Body of pancreas (tissue), 4 donors: ENCODE measurements at regions not wholly inside any gene's neighbourhood (a gene's known extent, or its start where the extent isn't known, plus 50 kb on each side); places are given as distances from the start of the nearest gene placed in this dataset.

Experiments
- ATAC-seq: fragments of 150-250 bp; one replicate; pipeline ENCODE4 v1.9.1; 2016
- DNase-seq, 4 donors: peaks; one replicate each; pipeline ENCODE4 v3.0.0-alpha.2; 2019
- H3K27ac ChIP-seq, 4 donors: fragments of 200-600 bp; sonication (generic); 1 replicate in 3 of 4; 2 replicates in 1 of 4; pipeline versions ENCODE4 v1.5.1 to v1.6.1; 2016 to 2019; ENCODE audit warnings: mild to moderate bottlenecking in 1 of 4, mixed read lengths in 1 of 4, moderate library complexity in 1 of 4
- H3K27me3 ChIP-seq, 2 donors: fragments of 200-600 bp; sonication (generic); one replicate each; pipeline ENCODE4 v1.6.0; 2016; ENCODE audit warnings: mild to moderate bottlenecking in 1 of 2
- H3K36me3 ChIP-seq, 2 donors: fragments of 200-600 bp; sonication (generic); replicated peaks in 1 of 2; 2 replicates each; pipeline ENCODE4 v1.5.1; 2016; ENCODE audit warnings: low read depth in 2 of 2; ENCODE audit not compliant: insufficient read depth in 1 of 2
- H3K4me1 ChIP-seq: fragments of 200-600 bp; sonication (generic); one replicate; pipeline ENCODE4 v1.6.0; 2016
- H3K4me3 ChIP-seq, 2 donors: fragments of 200-600 bp; sonication (generic); 1 replicate in 1 of 2; 2 replicates in 1 of 2; pipeline ENCODE4 v1.5.1; 2016 to 2019
- H3K9me3 ChIP-seq, 3 donors: fragments of 200-600 bp; sonication (generic); 1 replicate in 2 of 3; 2 replicates in 1 of 3; pipeline ENCODE4 v1.5.1; 2016
- POLR2A ChIP-seq, 3 donors: fragments of 450-650 bp; IDR thresholded peaks; one replicate each; pipeline ENCODE4 v1.6.1; 2016; ENCODE audit warnings: antibody characterized with exemption in 3 of 3, mild to moderate bottlenecking in 2 of 3
- WGBS, 2 donors: methylation state at CpG; one replicate each; pipeline ENCODE4 v1.1.5; 2017; 5-methylcytosine and 5-hydroxymethylcytosine counted together
- intact Hi-C: fragments of 100-400 bp; cut with DNase I; formaldehyde crosslinking; loops from one replicate; pipeline ENCODE4 v1.15.1; 2023
- TF ChIP-seq, protein P1 (sequence below), 7 experiments: fragments of 450-650 bp in 4 of 7; fragments of 200-600 bp in 3 of 7; sonication (generic) in 3 of 7; IDR thresholded peaks; one replicate each; pipeline ENCODE4 v1.5.1; 2016 to 2019; ENCODE audit warnings: antibody characterized with exemption in 7 of 7

DNA sequence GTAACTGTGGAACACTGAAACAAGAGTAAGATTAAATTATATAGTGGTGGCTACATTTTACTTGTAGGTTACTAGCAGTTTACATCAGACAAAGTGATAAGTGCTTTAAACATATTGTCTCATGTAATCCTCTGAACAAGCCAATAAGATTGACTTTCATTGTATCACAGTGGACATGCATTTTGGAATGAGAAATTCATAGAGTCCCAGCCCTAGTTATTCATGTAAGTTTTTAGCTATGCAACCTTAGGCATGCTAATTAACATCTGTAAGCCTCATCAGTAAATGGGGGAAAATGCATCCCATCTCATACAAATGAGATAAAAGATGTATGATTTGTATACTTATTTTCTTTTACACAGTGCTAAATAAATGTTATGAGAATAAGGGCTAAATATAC is 1038.1 kb upstream of the ADGRL4 start:
- no peak for ATAC-seq
- no peak for DNase-seq
- intact Hi-C loops, result no loop called here
- Histone ChIP-seq H3K36me3 (no peaks in the 10 kb centered on the region), H3K27ac (no peak overlapping the region), H3K4me1 (no peaks in the 10 kb centered on the region), H3K9me3 (no peaks in the 10 kb centered on the region), H3K4me3 (no peak overlapping the region), H3K27me3 (no peaks in the 10 kb centered on the region)
- no peak for TF ChIP-seq POLR2A (IDR thresholded peaks at IDR 0.05)
- TF ChIP-seq, protein P1, sequence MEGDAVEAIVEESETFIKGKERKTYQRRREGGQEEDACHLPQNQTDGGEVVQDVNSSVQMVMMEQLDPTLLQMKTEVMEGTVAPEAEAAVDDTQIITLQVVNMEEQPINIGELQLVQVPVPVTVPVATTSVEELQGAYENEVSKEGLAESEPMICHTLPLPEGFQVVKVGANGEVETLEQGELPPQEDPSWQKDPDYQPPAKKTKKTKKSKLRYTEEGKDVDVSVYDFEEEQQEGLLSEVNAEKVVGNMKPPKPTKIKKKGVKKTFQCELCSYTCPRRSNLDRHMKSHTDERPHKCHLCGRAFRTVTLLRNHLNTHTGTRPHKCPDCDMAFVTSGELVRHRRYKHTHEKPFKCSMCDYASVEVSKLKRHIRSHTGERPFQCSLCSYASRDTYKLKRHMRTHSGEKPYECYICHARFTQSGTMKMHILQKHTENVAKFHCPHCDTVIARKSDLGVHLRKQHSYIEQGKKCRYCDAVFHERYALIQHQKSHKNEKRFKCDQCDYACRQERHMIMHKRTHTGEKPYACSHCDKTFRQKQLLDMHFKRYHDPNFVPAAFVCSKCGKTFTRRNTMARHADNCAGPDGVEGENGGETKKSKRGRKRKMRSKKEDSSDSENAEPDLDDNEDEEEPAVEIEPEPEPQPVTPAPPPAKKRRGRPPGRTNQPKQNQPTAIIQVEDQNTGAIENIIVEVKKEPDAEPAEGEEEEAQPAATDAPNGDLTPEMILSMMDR (IDR thresholded peaks at IDR 0.05), result no peak

DNA sequence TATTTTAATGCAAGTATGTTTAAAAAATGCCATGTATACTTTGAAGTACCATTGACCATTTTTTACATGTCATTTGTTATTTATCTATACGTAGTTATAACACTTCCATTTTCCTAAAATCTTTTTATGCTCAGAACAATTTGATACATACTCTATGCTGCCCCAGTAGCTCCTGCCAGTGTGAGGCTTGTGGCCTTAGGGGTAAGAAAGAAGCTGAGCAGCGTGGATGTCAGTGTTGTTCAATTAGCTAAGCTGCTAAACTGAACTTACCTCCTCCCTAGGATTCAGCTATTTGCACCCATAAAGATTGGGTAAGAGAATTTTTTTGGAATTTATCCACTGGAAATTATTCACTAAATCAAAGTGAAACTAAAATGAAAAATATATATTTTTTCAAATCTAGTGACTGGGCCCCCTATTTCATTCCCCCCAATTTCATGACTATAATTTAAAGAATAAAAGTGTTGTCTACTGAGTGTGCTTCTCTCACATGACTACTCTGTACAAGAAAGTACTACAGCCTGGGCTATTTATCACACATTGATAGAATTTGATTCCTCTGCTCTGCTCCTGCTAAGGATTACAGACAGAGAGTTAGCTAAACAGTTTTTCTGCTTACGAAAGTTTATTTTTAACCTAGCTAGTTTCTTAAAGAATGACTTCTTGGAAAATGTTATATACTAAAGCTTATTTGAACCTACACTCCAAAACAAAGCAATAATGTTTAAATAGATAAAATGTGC is 1030.3 kb upstream of the ADGRL4 start:
- Histone ChIP-seq H3K9me3 (no peaks in the 10 kb centered on the region), H3K4me3 (no peak overlapping the region), H3K36me3 (no peaks in the 10 kb centered on the region), H3K27ac (no peak overlapping the region), H3K27me3 (no peaks in the 10 kb centered on the region), H3K4me1 (no peaks in the 10 kb centered on the region)
- no peak for ATAC-seq
- DNase-seq, result no peak
- TF ChIP-seq POLR2A (IDR thresholded peaks at IDR 0.05), result no peak
- TF ChIP-seq, protein P1 (IDR thresholded peaks at IDR 0.05), result no peak
- 60 to 66% methylated on average over 3 of the region's 3 CpGs for WGBS, 2 donors
- intact Hi-C loops, result no loop called here

DNA sequence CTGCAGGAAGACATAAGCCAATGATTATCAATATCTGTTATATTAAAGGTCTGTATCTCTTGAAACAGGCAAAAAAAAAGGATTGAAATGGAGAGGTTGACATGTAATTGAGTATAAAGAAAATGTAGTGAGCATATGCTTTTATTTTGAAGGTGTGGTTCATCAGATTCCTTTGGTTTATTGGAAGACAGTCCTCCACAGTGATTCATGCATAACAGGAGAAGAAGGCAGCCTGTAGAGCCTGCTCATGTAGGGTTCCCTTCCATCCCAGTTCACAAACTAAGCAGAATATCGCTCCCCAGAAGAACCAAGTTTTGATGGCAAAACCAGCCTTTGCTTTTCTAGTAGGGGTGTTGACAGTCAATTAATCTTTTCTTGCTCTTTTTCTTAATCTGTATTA is 1016.8 kb upstream of the ADGRL4 start:
- no peaks in the 10 kb centered on the region for H3K36me3 ChIP-seq
- no peak overlapping the region for H3K27ac ChIP-seq
- TF ChIP-seq, protein P1 (IDR thresholded peaks at IDR 0.05), result no peak
- TF ChIP-seq POLR2A (IDR thresholded peaks at IDR 0.05), result no peak
- no peak for DNase-seq
- H3K9me3 ChIP-seq, result no peaks in the 10 kb centered on the region
- intact Hi-C loops, result no loop called here
- H3K4me1 ChIP-seq, result no peaks in the 10 kb centered on the region
- 78 to 81% methylated on average over 1 of the region's 1 CpG for WGBS, 2 donors
- H3K27me3 ChIP-seq, result no peaks in the 10 kb centered on the region
- ATAC-seq, result no peak
- no peak overlapping the region for H3K4me3 ChIP-seq

DNA sequence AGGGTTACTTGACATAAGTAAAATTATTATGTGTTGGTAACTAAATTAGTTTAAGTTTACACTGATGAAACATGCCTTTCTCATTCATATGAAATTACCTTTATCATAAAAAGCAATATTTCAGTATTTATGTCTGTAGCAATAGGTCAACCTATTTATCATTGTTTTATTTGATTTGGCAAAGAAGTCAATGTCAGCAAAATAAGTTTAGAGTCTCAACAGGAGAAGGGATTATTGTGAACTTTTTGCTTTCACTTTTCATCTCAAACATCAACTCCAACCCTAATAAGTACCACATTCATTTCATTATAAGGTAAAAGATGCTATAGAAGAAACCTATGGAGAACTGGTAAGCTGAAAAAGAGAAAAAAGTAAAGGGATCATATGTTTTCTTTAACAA is 1015.4 kb upstream of the ADGRL4 start:
- H3K4me1 ChIP-seq, result no peaks in the 10 kb centered on the region
- no peaks in the 10 kb centered on the region for H3K27me3 ChIP-seq
- H3K36me3 ChIP-seq, result no peaks in the 10 kb centered on the region
- H3K9me3 ChIP-seq, result no peaks in the 10 kb centered on the region
- TF ChIP-seq, protein P1 (IDR thresholded peaks at IDR 0.05), result no peak
- no peak for TF ChIP-seq POLR2A (IDR thresholded peaks at IDR 0.05)
- no peak for DNase-seq
- ATAC-seq, result no peak
- H3K27ac ChIP-seq, result no peak overlapping the region
- intact Hi-C loops, result no loop called here
- H3K4me3 ChIP-seq, result no peak overlapping the region

DNA sequence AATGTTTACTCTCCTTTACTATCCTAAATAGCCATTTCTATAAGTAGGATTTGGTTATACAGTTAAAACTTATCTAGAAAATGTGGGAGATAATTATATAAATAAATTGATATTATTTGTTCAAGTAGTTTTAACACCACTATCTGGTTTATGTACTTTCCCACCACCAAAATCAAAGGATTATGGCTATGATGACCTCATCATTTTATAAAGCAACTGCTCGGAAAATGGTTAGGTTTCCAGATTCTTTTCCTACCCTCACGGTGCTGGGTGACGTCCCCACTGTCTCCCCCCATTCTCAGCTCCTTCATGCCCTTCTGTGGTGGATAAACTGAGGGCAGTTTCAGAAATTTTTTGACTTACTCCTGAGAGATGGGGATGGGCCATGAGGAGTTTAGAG is 1011.8 kb upstream of the ADGRL4 start:
- no peak overlapping the region for H3K4me3 ChIP-seq
- H3K27ac ChIP-seq, result no peak overlapping the region
- DNase-seq (no peak), ATAC-seq (no peak)
- H3K36me3 ChIP-seq, result no peaks in the 10 kb centered on the region
- no peaks in the 10 kb centered on the region for H3K4me1 ChIP-seq
- no peaks in the 10 kb centered on the region for H3K27me3 ChIP-seq
- 78 to 84% methylated on average over 3 of the region's 3 CpGs for WGBS, 2 donors
- no peak for TF ChIP-seq POLR2A (IDR thresholded peaks at IDR 0.05)
- TF ChIP-seq, protein P1 (IDR thresholded peaks at IDR 0.05), result no peak
- intact Hi-C loops, result no loop called here
- H3K9me3 ChIP-seq, result no peaks in the 10 kb centered on the region
